WTC11 (cell line): ENCODE measurements at regions not wholly inside any gene's neighbourhood (a gene's known extent, or its start where the extent isn't known, plus 50 kb on each side); places are given as distances from the start of the nearest gene placed in this dataset.
A peak's percentile ranks its signal among the peaks of the same experiment; 100 is the strongest.
"Not testable (repeated sequence)": the region's sequence is repeated elsewhere in the genome, so short reads cannot be mapped to it uniquely, and the experiment has no call there.

Source experiments
- ATAC-seq: fragments of 200-7000 bp; cut with Tn5 transposase; 2 replicates; pipeline ENCODE4 v1.10.0; 2021; ENCODE audit warnings: mild to moderate bottlenecking, moderate library complexity
- CTCF ChIA-PET: fragments of 300-600 bp; sonication (Branson Sonifier 250); formaldehyde crosslinking; loops from one replicate; lab custom pipeline; 2021; ENCODE audit warnings: antibody characterized with exemption; lab: Charles Lee
- POLR2A ChIA-PET: fragments of 350-600 bp; sonication (Branson Sonifier 250); formaldehyde crosslinking; loops from one replicate; lab custom pipeline; 2021; ENCODE audit warnings: antibody characterized with exemption; lab: Charles Lee
- DNase-seq: peaks from one replicate; pipeline ENCODE4 v3.0.0; 2021; ENCODE audit warnings: low spot score
- H3K27ac Mint-ChIP-seq: 2 replicates; pipeline ENCODE4 v1.8.0; 2021; ENCODE audit warnings: mixed read lengths
- H3K27me3 Mint-ChIP-seq: 2 replicates; pipeline ENCODE4 v1.8.0; 2021; ENCODE audit warnings: low read depth, mild to moderate bottlenecking, moderate library complexity, mixed read lengths
- H3K36me3 Mint-ChIP-seq: 2 replicates; pipeline ENCODE4 v1.8.0; 2021; ENCODE audit warnings: mixed read lengths
- H3K4me1 Mint-ChIP-seq: 2 replicates; pipeline ENCODE4 v1.8.0; 2022; ENCODE audit warnings: mixed read lengths
- H3K4me3 Mint-ChIP-seq: 2 replicates; pipeline ENCODE4 v1.8.0; 2021; ENCODE audit warnings: mild to moderate bottlenecking, moderate library complexity, mixed read lengths
- H3K9me3 Mint-ChIP-seq: 2 replicates; pipeline ENCODE4 v1.8.0; 2021; ENCODE audit warnings: mixed read lengths
- ATF1 ChIP-seq: sonication (generic); formaldehyde crosslinking; IDR thresholded peaks from 2 replicates; pipeline ENCODE4 v1.8.1; 2023; ENCODE audit warnings: mild to moderate bottlenecking, moderate library complexity, missing genetic modification reagents
- CBFB ChIP-seq: sonication (generic); formaldehyde crosslinking; IDR thresholded peaks from 2 replicates; pipeline ENCODE4 v1.8.1; 2022; ENCODE audit warnings: mild to moderate bottlenecking, low read depth, missing genetic modification reagents
- CREB1 ChIP-seq: sonication (generic); formaldehyde crosslinking; IDR thresholded peaks from 2 replicates; pipeline ENCODE4 v1.8.0; 2023; ENCODE audit warnings: mild to moderate bottlenecking, missing genetic modification reagents
- EMX1 ChIP-seq: fragments of 250-450 bp; sonication (Bioruptor Pico); IDR thresholded peaks from 2 replicates; pipeline ENCODE4 v1.8.0; 2021; ENCODE audit warnings: mild to moderate bottlenecking
- ESRRA ChIP-seq: sonication (generic); formaldehyde crosslinking; IDR thresholded peaks from 2 replicates; pipeline ENCODE4 v1.8.1; 2022; ENCODE audit warnings: mild to moderate bottlenecking, missing genetic modification reagents, borderline replicate concordance
- GABPB1 ChIP-seq: sonication (generic); formaldehyde crosslinking; IDR thresholded peaks from 2 replicates; pipeline ENCODE4 v1.8.1; 2023; ENCODE audit warnings: mild to moderate bottlenecking, missing genetic modification reagents
- IRF2 ChIP-seq: sonication (generic); formaldehyde crosslinking; IDR thresholded peaks from 2 replicates; pipeline ENCODE4 v1.8.0; 2022; ENCODE audit warnings: low read depth, missing genetic modification reagents, borderline replicate concordance
- MYBL2 ChIP-seq: sonication (generic); formaldehyde crosslinking; IDR thresholded peaks from 2 replicates; pipeline ENCODE4 v1.8.1; 2023; ENCODE audit warnings: mild to moderate bottlenecking, moderate library complexity, missing genetic modification reagents
- NR3C1 ChIP-seq: sonication (generic); formaldehyde crosslinking; conservative IDR thresholded peaks from 2 replicates; pipeline ENCODE4 v1.8.1; 2023; ENCODE audit warnings: low read depth, mild to moderate bottlenecking, missing genetic modification reagents
- SMAD4 ChIP-seq: sonication (generic); formaldehyde crosslinking; IDR thresholded peaks from 2 replicates; pipeline ENCODE4 v1.8.0; 2022; ENCODE audit warnings: mild to moderate bottlenecking, missing genetic modification reagents
- SOX15 ChIP-seq: fragments of 250-450 bp; sonication (Bioruptor Pico); IDR thresholded peaks from 2 replicates; pipeline ENCODE4 v1.9.0; 2021; ENCODE audit warnings: mild to moderate bottlenecking
- SP1 ChIP-seq: sonication (generic); formaldehyde crosslinking; conservative IDR thresholded peaks from 2 replicates; pipeline ENCODE4 v1.8.1; 2022; ENCODE audit warnings: missing genetic modification reagents
- TCF7 ChIP-seq: sonication (generic); formaldehyde crosslinking; IDR thresholded peaks from 2 replicates; pipeline ENCODE4 v1.8.0; 2022; ENCODE audit warnings: mild to moderate bottlenecking, low read depth, missing genetic modification reagents, moderate library complexity
- TEAD4 ChIP-seq: sonication (generic); formaldehyde crosslinking; IDR thresholded peaks from 2 replicates; pipeline ENCODE4 v1.8.0; 2022; ENCODE audit warnings: mild to moderate bottlenecking, missing genetic modification reagents
- TP53 ChIP-seq: sonication (generic); formaldehyde crosslinking; IDR thresholded peaks from 2 replicates; pipeline ENCODE4 v1.8.1; 2023; ENCODE audit warnings: mild to moderate bottlenecking, missing genetic modification reagents
- USF1 ChIP-seq: sonication (generic); formaldehyde crosslinking; IDR thresholded peaks from 2 replicates; pipeline ENCODE4 v1.8.0; 2022; ENCODE audit warnings: mild to moderate bottlenecking, missing genetic modification reagents
- USF2 ChIP-seq: sonication (generic); formaldehyde crosslinking; IDR thresholded peaks from 2 replicates; pipeline ENCODE4 v1.8.1; 2023; ENCODE audit warnings: mild to moderate bottlenecking, missing genetic modification reagents, moderate library complexity
- ZBTB21 ChIP-seq: sonication (generic); formaldehyde crosslinking; IDR thresholded peaks from 2 replicates; pipeline ENCODE4 v1.8.1; 2023; ENCODE audit warnings: mild to moderate bottlenecking, missing genetic modification reagents, borderline replicate concordance
- ZNF138 ChIP-seq: sonication (generic); formaldehyde crosslinking; conservative IDR thresholded peaks from 2 replicates; pipeline ENCODE4 v1.8.1; 2022; ENCODE audit warnings: mild to moderate bottlenecking, moderate library complexity, missing genetic modification reagents
- ZNF263 ChIP-seq: sonication (generic); formaldehyde crosslinking; IDR thresholded peaks from 2 replicates; pipeline ENCODE4 v1.8.1; 2022; ENCODE audit warnings: low read depth, mild to moderate bottlenecking, moderate library complexity, missing genetic modification reagents
- ZNF396 ChIP-seq: fragments of 250-450 bp; sonication (Bioruptor Pico); IDR thresholded peaks from 2 replicates; pipeline ENCODE4 v1.8.0; 2021; ENCODE audit warnings: mild to moderate bottlenecking, moderate library complexity, borderline replicate concordance
- ZNF423 ChIP-seq: fragments of 250-450 bp; sonication (Bioruptor Pico); IDR thresholded peaks from 2 replicates; pipeline ENCODE4 v2.1.2; 2022; ENCODE audit warnings: mild to moderate bottlenecking, moderate library complexity
- ZSCAN18 ChIP-seq: fragments of 250-450 bp; sonication (Bioruptor Pico); IDR thresholded peaks from 2 replicates; pipeline ENCODE4 v2.1.2; 2022; ENCODE audit warnings: mild to moderate bottlenecking, moderate library complexity
- TF ChIP-seq, protein P1 (sequence below): fragments of 250-450 bp; sonication (Bioruptor Pico); IDR thresholded peaks from 2 replicates; pipeline ENCODE4 v1.8.0; 2021; ENCODE audit warnings: mild to moderate bottlenecking
- TF ChIP-seq, protein P2 (sequence below): sonication (generic); formaldehyde crosslinking; IDR thresholded peaks from 2 replicates; pipeline ENCODE4 v1.8.1; 2022; ENCODE audit warnings: low read depth, missing genetic modification reagents, borderline replicate concordance

DNA sequence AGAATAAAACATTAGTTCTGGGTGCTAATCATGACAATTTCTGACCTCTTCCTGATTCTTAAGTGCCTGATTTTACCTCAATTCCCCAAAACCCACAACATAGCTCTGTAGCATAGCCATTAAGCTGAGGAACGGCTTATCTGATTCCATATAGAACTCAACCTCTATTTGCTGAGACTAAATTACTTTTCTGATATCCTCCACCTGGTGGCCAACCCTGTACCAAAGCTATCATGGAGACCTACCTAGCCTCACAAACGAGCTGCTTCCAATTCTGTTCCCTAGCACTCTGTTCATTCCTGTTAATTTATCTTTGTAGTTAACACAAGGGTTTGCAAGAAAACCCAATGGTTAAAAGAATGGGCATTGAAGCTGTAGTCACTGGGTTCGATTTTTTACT is 245.2 kb downstream of the PLOD2 start:
- Mint-ChIP-seq H3K27me3 (no peaks in the 10 kb centered on the region), H3K36me3 (peaks cover 29% of the 10 kb centered on the region), H3K9me3 (peaks cover 34% of the 10 kb centered on the region), H3K4me3 (no peak overlapping the region), H3K4me1 (no peaks in the 10 kb centered on the region), H3K27ac (no peak overlapping the region)
- POLR2A ChIA-PET, result no interaction called here
- DNase-seq, result no peak
- CTCF ChIA-PET, result interaction anchor here (0.6 to 1.1 kb wide), 4 partner anchors 9 to 404 kb away, joined by 3 to 9 read pairs (median 4); no protein-coding TSS in a partner anchor
- TF ChIP-seq, protein P1, sequence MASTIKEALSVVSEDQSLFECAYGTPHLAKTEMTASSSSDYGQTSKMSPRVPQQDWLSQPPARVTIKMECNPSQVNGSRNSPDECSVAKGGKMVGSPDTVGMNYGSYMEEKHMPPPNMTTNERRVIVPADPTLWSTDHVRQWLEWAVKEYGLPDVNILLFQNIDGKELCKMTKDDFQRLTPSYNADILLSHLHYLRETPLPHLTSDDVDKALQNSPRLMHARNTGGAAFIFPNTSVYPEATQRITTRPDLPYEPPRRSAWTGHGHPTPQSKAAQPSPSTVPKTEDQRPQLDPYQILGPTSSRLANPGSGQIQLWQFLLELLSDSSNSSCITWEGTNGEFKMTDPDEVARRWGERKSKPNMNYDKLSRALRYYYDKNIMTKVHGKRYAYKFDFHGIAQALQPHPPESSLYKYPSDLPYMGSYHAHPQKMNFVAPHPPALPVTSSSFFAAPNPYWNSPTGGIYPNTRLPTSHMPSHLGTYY (CRISPR knock-in tag), result no peak
- TF ChIP-seq ZNF423, result no peak
- TF ChIP-seq USF2 (CRISPR knock-in tag), result no peak
- TF ChIP-seq GABPB1 (CRISPR knock-in tag), result no peak
- no peak for TF ChIP-seq ZBTB21
- TF ChIP-seq SMAD4, result no peak
- no peak for TF ChIP-seq NR3C1 (CRISPR knock-in tag)
- TF ChIP-seq ATF1, result no peak
- TF ChIP-seq CBFB (CRISPR knock-in tag), result no peak
- no peak for TF ChIP-seq IRF2 (CRISPR knock-in tag)
- no peak for TF ChIP-seq CREB1 (CRISPR knock-in tag)
- no peak for TF ChIP-seq EMX1 (CRISPR knock-in tag)
- no peak for TF ChIP-seq ZSCAN18 (CRISPR knock-in tag)
- no peak for TF ChIP-seq USF1 (CRISPR knock-in tag)
- no peak for TF ChIP-seq SOX15
- TF ChIP-seq TP53 (CRISPR knock-in tag), result no peak
- TF ChIP-seq, protein P2, sequence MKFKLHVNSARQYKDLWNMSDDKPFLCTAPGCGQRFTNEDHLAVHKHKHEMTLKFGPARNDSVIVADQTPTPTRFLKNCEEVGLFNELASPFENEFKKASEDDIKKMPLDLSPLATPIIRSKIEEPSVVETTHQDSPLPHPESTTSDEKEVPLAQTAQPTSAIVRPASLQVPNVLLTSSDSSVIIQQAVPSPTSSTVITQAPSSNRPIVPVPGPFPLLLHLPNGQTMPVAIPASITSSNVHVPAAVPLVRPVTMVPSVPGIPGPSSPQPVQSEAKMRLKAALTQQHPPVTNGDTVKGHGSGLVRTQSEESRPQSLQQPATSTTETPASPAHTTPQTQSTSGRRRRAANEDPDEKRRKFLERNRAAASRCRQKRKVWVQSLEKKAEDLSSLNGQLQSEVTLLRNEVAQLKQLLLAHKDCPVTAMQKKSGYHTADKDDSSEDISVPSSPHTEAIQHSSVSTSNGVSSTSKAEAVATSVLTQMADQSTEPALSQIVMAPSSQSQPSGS, result no peak
- no peak for TF ChIP-seq ZNF138 (CRISPR knock-in tag)
- TF ChIP-seq ESRRA (CRISPR knock-in tag), result no peak
- no peak for TF ChIP-seq SP1 (CRISPR knock-in tag)
- peak; percentile 65 for ATAC-seq

DNA sequence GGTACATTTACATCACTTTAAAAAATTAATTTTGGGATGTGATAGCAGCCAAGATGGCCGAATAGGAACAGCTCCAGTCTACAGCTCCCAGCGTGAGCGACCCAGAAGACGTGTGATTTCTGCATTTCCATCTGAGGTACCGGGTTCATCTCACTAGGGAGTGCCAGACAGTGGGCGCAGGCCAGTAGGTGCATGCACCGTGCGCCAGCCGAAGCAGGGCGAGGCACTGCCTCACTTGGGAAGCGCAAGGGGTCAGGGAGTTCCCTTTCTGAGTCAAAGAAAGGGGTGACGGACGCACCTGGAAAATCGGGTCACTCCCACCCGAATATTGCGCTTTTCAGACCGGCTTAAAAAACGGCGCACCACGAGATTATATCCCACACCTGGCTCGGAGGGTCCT is 233.2 kb downstream of the PLOD2 start:
- H3K4me1 Mint-ChIP-seq, result peaks cover 14% of the 10 kb centered on the region
- H3K27ac Mint-ChIP-seq, H3K36me3 Mint-ChIP-seq, DNase-seq, H3K27me3 Mint-ChIP-seq, CTCF ChIA-PET, ATAC-seq, H3K4me3 Mint-ChIP-seq: not testable (repeated sequence)
- POLR2A ChIA-PET, result interaction anchor here (0.7 kb wide), 1 partner anchor 36 kb away, joined by 3 read pairs; no protein-coding TSS in a partner anchor
- H3K9me3 Mint-ChIP-seq, result peaks cover 10% of the 10 kb centered on the region; the same call in 1 of the 2 replicates

DNA sequence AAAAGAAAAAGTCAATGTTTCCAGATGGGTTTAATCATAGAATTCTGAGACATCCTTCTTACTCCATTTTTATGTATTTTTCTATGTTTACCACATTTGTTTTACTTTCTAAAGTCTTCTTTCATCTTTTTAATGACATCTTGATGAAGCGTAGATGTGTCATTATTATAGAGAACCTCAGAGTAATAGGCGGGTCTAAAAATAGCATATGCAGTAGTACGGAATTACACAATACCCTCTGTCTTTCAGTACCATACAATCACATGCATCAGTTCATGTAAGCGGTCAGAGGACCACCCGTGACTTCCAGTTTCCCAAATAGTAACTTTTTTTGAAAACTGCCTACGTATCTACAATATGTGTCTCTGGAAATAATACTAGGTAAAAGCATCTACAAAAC is 224.0 kb downstream of the PLOD2 start:
- no peaks in the 10 kb centered on the region for H3K36me3 Mint-ChIP-seq
- no peaks in the 10 kb centered on the region for H3K9me3 Mint-ChIP-seq
- no peak overlapping the region for H3K27ac Mint-ChIP-seq
- H3K27me3 Mint-ChIP-seq, result no peaks in the 10 kb centered on the region
- CTCF ChIA-PET, result no interaction called here
- no peak overlapping the region for H3K4me3 Mint-ChIP-seq
- no peak for ATAC-seq
- no peak for DNase-seq
- TF ChIP-seq MYBL2 (no peak), ZNF396 (CRISPR knock-in tag) (no peak), CREB1 (CRISPR knock-in tag) (no peak), TEAD4 (CRISPR knock-in tag) (no peak), TCF7 (no peak), ZNF263 (CRISPR knock-in tag) (no peak)
- no peaks in the 10 kb centered on the region for H3K4me1 Mint-ChIP-seq
- POLR2A ChIA-PET, result no interaction called here
